ENCODE measurements at regions not wholly inside any gene's neighbourhood (a gene's known extent, or its start where the extent isn't known, plus 50 kb on each side); places are given as distances from the start of the nearest gene placed in this dataset.
A peak's percentile ranks its signal among the peaks of the same experiment; 100 is the strongest.

- CTCF ChIA-PET: no interaction called here
- DNase-seq (ENCODE audit: low spot score): no peak
- POLR2A ChIA-PET (ENCODE audit: low non-redundant PET): no interaction called here
- TF ChIP-seq, protein P1, sequence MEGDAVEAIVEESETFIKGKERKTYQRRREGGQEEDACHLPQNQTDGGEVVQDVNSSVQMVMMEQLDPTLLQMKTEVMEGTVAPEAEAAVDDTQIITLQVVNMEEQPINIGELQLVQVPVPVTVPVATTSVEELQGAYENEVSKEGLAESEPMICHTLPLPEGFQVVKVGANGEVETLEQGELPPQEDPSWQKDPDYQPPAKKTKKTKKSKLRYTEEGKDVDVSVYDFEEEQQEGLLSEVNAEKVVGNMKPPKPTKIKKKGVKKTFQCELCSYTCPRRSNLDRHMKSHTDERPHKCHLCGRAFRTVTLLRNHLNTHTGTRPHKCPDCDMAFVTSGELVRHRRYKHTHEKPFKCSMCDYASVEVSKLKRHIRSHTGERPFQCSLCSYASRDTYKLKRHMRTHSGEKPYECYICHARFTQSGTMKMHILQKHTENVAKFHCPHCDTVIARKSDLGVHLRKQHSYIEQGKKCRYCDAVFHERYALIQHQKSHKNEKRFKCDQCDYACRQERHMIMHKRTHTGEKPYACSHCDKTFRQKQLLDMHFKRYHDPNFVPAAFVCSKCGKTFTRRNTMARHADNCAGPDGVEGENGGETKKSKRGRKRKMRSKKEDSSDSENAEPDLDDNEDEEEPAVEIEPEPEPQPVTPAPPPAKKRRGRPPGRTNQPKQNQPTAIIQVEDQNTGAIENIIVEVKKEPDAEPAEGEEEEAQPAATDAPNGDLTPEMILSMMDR (conservative IDR thresholded peaks at IDR 0.05; ENCODE audit: low read depth): no peak
- H3K27ac ChIP-seq: peak overlapping the region; percentile 69; the same call in 1 of the 2 replicates
Measured at GRCh38 chr5:40409601-40410000, 270.1 kb upstream of the PTGER4 start.

DNA sequence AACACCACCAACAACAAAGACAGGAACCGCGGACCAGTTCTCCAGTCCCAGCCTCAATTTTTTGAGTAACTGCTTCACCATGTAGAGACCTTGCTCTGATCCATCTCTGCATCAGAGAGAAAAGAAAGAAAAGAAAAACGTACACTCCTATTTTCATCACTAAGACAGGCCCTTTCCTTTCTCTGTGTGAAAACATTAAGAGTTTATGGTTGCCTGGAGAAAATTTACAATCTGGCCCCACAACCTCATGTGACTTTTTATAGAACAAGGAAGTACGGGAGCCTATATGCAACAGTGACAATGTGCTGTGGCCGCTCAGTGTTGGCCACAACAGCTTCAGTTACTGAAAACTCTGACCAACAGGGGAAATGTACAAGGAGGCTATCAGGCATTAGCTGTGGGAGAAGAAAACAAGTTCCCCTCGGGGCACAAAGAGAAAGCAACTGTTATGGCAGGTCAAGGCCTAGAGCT lies 272.9 kb upstream of the PTGER4 start:
- no peak for DNase-seq (ENCODE audit: low spot score)
- TF ChIP-seq, protein P1 (conservative IDR thresholded peaks at IDR 0.05; ENCODE audit: low read depth): no peak
- H3K27ac ChIP-seq: no peak overlapping the region
- CTCF ChIA-PET: no interaction called here
- POLR2A ChIA-PET (ENCODE audit: low non-redundant PET): no interaction called here

DNA sequence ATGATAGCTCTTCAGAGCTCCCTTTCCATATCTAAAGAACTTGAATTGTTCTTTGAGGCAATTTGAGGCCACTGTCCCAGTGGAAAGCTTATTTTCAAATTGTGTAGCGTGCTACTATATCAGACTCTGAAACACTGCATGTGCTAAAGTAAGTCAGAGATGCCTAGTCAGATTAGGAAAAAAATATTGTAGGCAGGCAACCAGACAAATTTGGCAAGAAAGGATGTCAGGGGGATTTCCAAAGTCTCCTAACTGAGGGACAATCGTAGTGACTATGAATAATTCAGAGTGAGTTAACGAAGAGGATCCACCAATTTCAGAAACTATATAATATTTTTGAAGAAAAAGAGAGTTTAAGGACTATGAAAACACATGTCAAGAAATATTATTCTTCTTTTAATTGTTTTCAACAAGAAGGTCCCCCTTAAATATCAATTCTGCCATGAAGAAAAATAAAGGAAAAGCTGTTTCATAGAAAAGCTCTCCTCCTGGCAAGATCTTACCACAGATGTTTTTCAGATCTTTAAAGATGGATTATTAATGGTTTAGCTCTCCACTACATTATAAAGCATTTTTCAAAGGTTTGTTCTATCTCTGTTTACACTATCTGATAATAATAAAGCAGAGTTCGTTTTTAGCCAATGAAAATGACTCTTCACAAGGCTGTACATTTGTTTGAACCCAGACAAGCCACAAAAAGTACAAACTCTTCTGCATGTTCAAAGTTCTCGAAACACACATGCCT lies 273.5 kb upstream of the PTGER4 start:
- ChIA-PET POLR2A (ENCODE audit: low non-redundant PET) (no interaction called here), CTCF (no interaction called here)
- TF ChIP-seq, protein P1 (conservative IDR thresholded peaks at IDR 0.05; ENCODE audit: low read depth): no peak
- no peak overlapping the region for H3K27ac ChIP-seq
- DNase-seq (ENCODE audit: low spot score): no peak

GRCh38 chr5:40405230-40405629 lies 274.5 kb upstream of the PTGER4 start:
- ChIA-PET POLR2A (ENCODE audit: low non-redundant PET) (no interaction called here), CTCF (no interaction called here)
- H3K27ac ChIP-seq: no peak overlapping the region
- TF ChIP-seq, protein P1 (conservative IDR thresholded peaks at IDR 0.05; ENCODE audit: low read depth): no peak
- peak; percentile 30 for DNase-seq (ENCODE audit: low spot score)

- POLR2A ChIA-PET (ENCODE audit: low non-redundant PET): no interaction called here
- TF ChIP-seq, protein P1 (conservative IDR thresholded peaks at IDR 0.05; ENCODE audit: low read depth): no peak
- no peak overlapping the region for H3K27ac ChIP-seq
- no peak for DNase-seq (ENCODE audit: low spot score)
- CTCF ChIA-PET: no interaction called here
Measured at GRCh38 chr5:40404613-40405012, 275.1 kb upstream of the PTGER4 start.

GRCh38 chr5:40402007-40402364 lies 277.7 kb upstream of the PTGER4 start:
- CTCF ChIA-PET: no interaction called here
- H3K27ac ChIP-seq: no peak overlapping the region
- peak; percentile 62 for DNase-seq (ENCODE audit: low spot score)
- TF ChIP-seq, protein P1 (conservative IDR thresholded peaks at IDR 0.05; ENCODE audit: low read depth): no peak
- POLR2A ChIA-PET (ENCODE audit: low non-redundant PET): no interaction called here
